ENCODE measurements at regions not wholly inside any gene's neighbourhood (a gene's known extent, or its start where the extent isn't known, plus 50 kb on each side); places are given as distances from the start of the nearest gene placed in this dataset.

- Histone ChIP-seq H3K79me2 (ENCODE audit: insufficient read depth) (no peaks in the 10 kb centered on the region), H3K27me3 (ENCODE audit: insufficient read depth) (no peaks in the 10 kb centered on the region), H3K9me2 (no peaks in the 10 kb centered on the region), H3K9ac (no peak overlapping the region), H3F3A (replicated peaks; ENCODE audit: insufficient read depth) (no peaks in the 10 kb centered on the region), H4K20me1 (ENCODE audit: insufficient read depth) (no peaks in the 10 kb centered on the region), H2AFZ (ENCODE audit: low read depth) (no peak overlapping the region), H3K4me1 (ENCODE audit: control insufficient read depth in 1 of 2, insufficient read depth in 2 of 2, low read depth in 1 of 2, low read length in 1 of 2) (no peaks in the 10 kb centered on the region), H3K27ac (ENCODE audit: low read depth in 2 of 2, low read length in 1 of 2) (no peak overlapping the region), H3K4me2 (no peak overlapping the region), H3K4me3 (ENCODE audit: low read depth in 2 of 2, low read length in 1 of 2) (no peak overlapping the region), H3K9me3 (no peaks in the 10 kb centered on the region), H3K36me3 (replicated peaks in 1 of 2; ENCODE audit: control insufficient read depth in 1 of 2, insufficient read depth in 2 of 2, low read length in 1 of 2) (no peaks in the 10 kb centered on the region)
- TF ChIP-seq RFX5 (IDR thresholded peaks at IDR 0.05; ENCODE audit: low read length) (no peak), EP300 (IDR thresholded peaks at IDR 0.05; ENCODE audit: borderline replicate concordance in 1 of 2, low read depth in 1 of 2, low read length in 1 of 2) (no peak), TEAD4 (IDR thresholded peaks at IDR 0.05; ENCODE audit: borderline replicate concordance, insufficient read depth) (no peak), NRF1 (IDR thresholded peaks at IDR 0.05; ENCODE audit: low read depth, low read length) (no peak)
- WGBS (ENCODE audit: low lambda C conversion rate) = 20% methylated on average over 1 of the region's 1 CpG
- ChIA-PET POLR2A (no interaction called here), CTCF (no interaction called here)
- no peak for DNase-seq
Observed at GRCh38 chrX:20654596-20655106, 387.9 kb upstream of the RPS6KA3 start.

GRCh38 chrX:20653070-20653469 is 386.4 kb upstream of the RPS6KA3 start:
- Histone ChIP-seq H2AFZ (ENCODE audit: low read depth) (no peak overlapping the region), H3K9me2 (no peaks in the 10 kb centered on the region), H3K79me2 (ENCODE audit: insufficient read depth) (no peaks in the 10 kb centered on the region), H3K4me1 (ENCODE audit: control insufficient read depth in 1 of 2, insufficient read depth in 2 of 2, low read depth in 1 of 2, low read length in 1 of 2) (no peaks in the 10 kb centered on the region), H3K9me3 (no peaks in the 10 kb centered on the region), H4K20me1 (ENCODE audit: insufficient read depth) (no peaks in the 10 kb centered on the region), H3K36me3 (replicated peaks in 1 of 2; ENCODE audit: control insufficient read depth in 1 of 2, insufficient read depth in 2 of 2, low read length in 1 of 2) (no peaks in the 10 kb centered on the region), H3K4me3 (ENCODE audit: low read depth in 2 of 2, low read length in 1 of 2) (no peak overlapping the region), H3K9ac (no peak overlapping the region), H3K4me2 (no peak overlapping the region), H3K27me3 (ENCODE audit: insufficient read depth) (no peaks in the 10 kb centered on the region), H3K27ac (ENCODE audit: low read depth in 2 of 2, low read length in 1 of 2) (no peak overlapping the region), H3F3A (replicated peaks; ENCODE audit: insufficient read depth) (no peaks in the 10 kb centered on the region)
- ChIA-PET CTCF (no interaction called here), POLR2A (no interaction called here)
- TF ChIP-seq PBX3 (IDR thresholded peaks at IDR 0.05) (no peak), EZH2phosphoT487 (IDR thresholded peaks at IDR 0.05; ENCODE audit: borderline replicate concordance, low read depth) (no peak), POLR2AphosphoS5 (IDR thresholded peaks at IDR 0.05; ENCODE audit: low read depth, low read length) (no peak), CHD2 (IDR thresholded peaks at IDR 0.05; ENCODE audit: low read length, partially characterized antibody) (no peak), TCF12 (IDR thresholded peaks at IDR 0.05) (no peak), EP300 (IDR thresholded peaks at IDR 0.05; ENCODE audit: borderline replicate concordance in 1 of 2, low read depth in 1 of 2, low read length in 1 of 2) (no peak), SIN3A (IDR thresholded peaks at IDR 0.05; ENCODE audit: borderline replicate concordance, low read depth, low read length) (no peak), FOXJ3 (CRISPR knock-in tag; IDR thresholded peaks at IDR 0.05) (no peak), MEF2A (IDR thresholded peaks at IDR 0.05; ENCODE audit: borderline replicate concordance, low read depth) (no peak), MXI1 (IDR thresholded peaks at IDR 0.05; ENCODE audit: low read depth, low read length) (no peak), RAD21 (IDR thresholded peaks at IDR 0.05; ENCODE audit: low read length) (no peak), SMC3 (IDR thresholded peaks at IDR 0.05; ENCODE audit: low read depth, low read length) (no peak), RXRA (IDR thresholded peaks at IDR 0.05; ENCODE audit: borderline replicate concordance, low read depth) (no peak), NFIC (IDR thresholded peaks at IDR 0.05; ENCODE audit: borderline replicate concordance) (no peak), NRF1 (IDR thresholded peaks at IDR 0.05; ENCODE audit: low read depth, low read length) (no peak), TEAD4 (IDR thresholded peaks at IDR 0.05; ENCODE audit: borderline replicate concordance, insufficient read depth) (no peak)
- no peak for DNase-seq
